ENCODE measurements at regions not wholly inside any gene's neighbourhood (a gene's known extent, or its start where the extent isn't known, plus 50 kb on each side); places are given as distances from the start of the nearest gene placed in this dataset.
A peak's percentile ranks its signal among the peaks of the same experiment; 100 is the strongest.

DNA sequence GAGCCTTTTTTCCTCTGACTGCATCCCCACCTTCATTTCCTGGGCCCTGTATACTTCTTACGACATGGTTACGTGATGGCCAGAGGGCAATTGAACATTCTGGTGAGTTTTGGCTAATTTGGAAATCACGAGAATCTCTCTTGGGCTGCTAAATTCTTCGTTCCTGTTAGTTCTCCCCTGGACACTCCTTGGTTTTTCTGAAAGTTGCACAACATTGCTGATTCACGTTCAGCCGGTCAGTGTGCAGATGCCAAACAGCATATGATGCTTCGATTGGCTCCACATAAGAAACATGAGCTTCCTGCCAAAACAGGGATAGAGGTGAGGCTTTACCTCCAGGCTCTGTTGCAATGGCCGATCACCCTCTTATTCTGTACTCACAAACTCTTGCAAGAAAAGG lies 119.4 kb upstream of the LY86 start:
- Histone ChIP-seq H3K4me1 (ENCODE audit: control insufficient read depth in 1 of 2, insufficient read depth in 2 of 2, low read length in 2 of 2) (no peaks in the 10 kb centered on the region), H3K9ac (ENCODE audit: low read length) (no peak overlapping the region), H2AFZ (ENCODE audit: insufficient read depth, low read length, poor library complexity) (no peak overlapping the region), H3K27me3 (ENCODE audit: insufficient read depth, low read length) (no peaks in the 10 kb centered on the region), H4K12ac (ENCODE audit: low read depth, low read length) (no peak overlapping the region), H3K9me3 (ENCODE audit: insufficient read depth, low read depth, low read length) (no peaks in the 10 kb centered on the region), H3K79me2 (ENCODE audit: control insufficient read depth, insufficient read depth, low read length, poor library complexity) (no peaks in the 10 kb centered on the region), H2BK120ac (ENCODE audit: insufficient read depth, low read length, poor library complexity) (no peak overlapping the region), H4K8ac (ENCODE audit: low read depth, low read length) (no peak overlapping the region), H3K79me1 (ENCODE audit: low read length) (no peaks in the 10 kb centered on the region), H3K36me3 (ENCODE audit: control insufficient read depth in 1 of 2, insufficient read depth in 2 of 2, low read length in 2 of 2) (no peaks in the 10 kb centered on the region), H3K27ac (ENCODE audit: low read depth, low read length) (no peak overlapping the region), H3K14ac (ENCODE audit: low read length) (no peak overlapping the region), H3K23ac (ENCODE audit: low read length) (no peak overlapping the region), H3K4me3 (ENCODE audit: low read depth, low read length) (no peak overlapping the region), H2BK5ac (ENCODE audit: low read depth, low read length, poor library complexity) (no peak overlapping the region), H2BK12ac (ENCODE audit: low read length) (no peak overlapping the region), H2AK5ac (ENCODE audit: low read length) (no peak overlapping the region), H3K4ac (ENCODE audit: low read depth, low read length) (no peak overlapping the region), H3K4me2 (ENCODE audit: low read length) (no peak overlapping the region), H3K18ac (ENCODE audit: low read length) (no peak overlapping the region), H4K91ac (ENCODE audit: low read depth, low read length) (no peak overlapping the region)
- WGBS (ENCODE audit: extremely low coverage, insufficient coverage, insufficient read length): no CpG with 5 or more reads among the region's 8 CpGs
- DNase-seq: peak; percentile 71 to 81

DNA sequence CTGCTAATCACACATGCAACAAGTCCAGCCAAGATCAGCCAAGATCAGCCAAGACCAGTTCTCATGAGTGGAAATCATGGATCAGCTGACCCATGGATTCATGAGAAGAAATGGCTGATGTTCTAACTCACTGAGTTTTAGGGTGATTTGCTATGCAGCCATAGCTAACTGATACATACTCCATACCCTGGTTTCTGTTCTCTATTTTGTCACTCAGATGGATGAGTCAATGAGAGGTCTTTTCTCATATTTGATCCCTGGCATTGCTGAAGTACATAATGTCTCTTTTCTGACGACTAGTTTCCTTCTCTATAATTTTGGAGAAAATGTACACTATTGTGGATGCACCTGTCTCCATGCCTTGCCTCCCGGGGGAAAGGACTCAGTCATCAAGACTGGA lies 118.4 kb upstream of the LY86 start:
- H4K12ac ChIP-seq (ENCODE audit: low read depth, low read length): no peak overlapping the region
- H4K8ac ChIP-seq (ENCODE audit: low read depth, low read length): no peak overlapping the region
- H2BK120ac ChIP-seq (ENCODE audit: insufficient read depth, low read length, poor library complexity): no peak overlapping the region
- H3K18ac ChIP-seq (ENCODE audit: low read length): no peak overlapping the region
- no peaks in the 10 kb centered on the region for H3K9me3 ChIP-seq (ENCODE audit: insufficient read depth, low read depth, low read length)
- H3K4me2 ChIP-seq (ENCODE audit: low read length): no peak overlapping the region
- H3K79me2 ChIP-seq (ENCODE audit: control insufficient read depth, insufficient read depth, low read length, poor library complexity): no peaks in the 10 kb centered on the region
- no peak overlapping the region for H2BK5ac ChIP-seq (ENCODE audit: low read depth, low read length, poor library complexity)
- DNase-seq: no peak
- no peak overlapping the region for H3K9ac ChIP-seq (ENCODE audit: low read length)
- no peak overlapping the region for H3K23ac ChIP-seq (ENCODE audit: low read length)
- H2AK5ac ChIP-seq (ENCODE audit: low read length): no peak overlapping the region
- no peak overlapping the region for H3K27ac ChIP-seq (ENCODE audit: low read depth, low read length)
- no peak overlapping the region for H2BK12ac ChIP-seq (ENCODE audit: low read length)
- no CpG with 5 or more reads among the region's 2 CpGs for WGBS (ENCODE audit: extremely low coverage, insufficient coverage, insufficient read length)
- no peaks in the 10 kb centered on the region for H3K79me1 ChIP-seq (ENCODE audit: low read length)
- H3K4ac ChIP-seq (ENCODE audit: low read depth, low read length): no peak overlapping the region
- H3K36me3 ChIP-seq (ENCODE audit: control insufficient read depth in 1 of 2, insufficient read depth in 2 of 2, low read length in 2 of 2): no peaks in the 10 kb centered on the region
- no peak overlapping the region for H2AFZ ChIP-seq (ENCODE audit: insufficient read depth, low read length, poor library complexity)
- H3K4me1 ChIP-seq (ENCODE audit: control insufficient read depth in 1 of 2, insufficient read depth in 2 of 2, low read length in 2 of 2): no peaks in the 10 kb centered on the region
- H3K14ac ChIP-seq (ENCODE audit: low read length): no peak overlapping the region
- no peak overlapping the region for H3K4me3 ChIP-seq (ENCODE audit: low read depth, low read length)
- H4K91ac ChIP-seq (ENCODE audit: low read depth, low read length): no peak overlapping the region
- no peaks in the 10 kb centered on the region for H3K27me3 ChIP-seq (ENCODE audit: insufficient read depth, low read length)

DNA sequence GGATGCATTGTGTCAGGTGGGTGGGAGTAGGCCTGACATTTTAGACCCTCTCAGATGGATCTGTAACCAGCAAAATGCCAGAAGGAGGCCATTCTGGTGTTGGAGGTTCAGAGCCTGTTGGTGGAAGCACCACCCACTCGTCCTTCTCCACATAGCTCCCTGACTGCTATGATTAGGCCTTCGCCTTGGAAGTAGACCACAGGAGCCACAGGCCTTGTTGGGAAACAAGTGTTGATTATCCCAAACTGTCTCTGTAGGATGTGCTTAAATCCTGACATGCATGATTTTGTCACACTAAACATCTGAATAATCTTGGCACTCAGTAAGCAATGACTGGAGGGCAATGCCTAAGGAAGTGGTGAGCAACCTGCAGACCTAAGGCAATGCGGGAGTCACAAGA lies 117.2 kb upstream of the LY86 start:
- Histone ChIP-seq H3K4me2 (ENCODE audit: low read length) (no peak overlapping the region), H3K23ac (ENCODE audit: low read length) (no peak overlapping the region), H3K4me1 (ENCODE audit: control insufficient read depth in 1 of 2, insufficient read depth in 2 of 2, low read length in 2 of 2) (no peaks in the 10 kb centered on the region), H3K27ac (ENCODE audit: low read depth, low read length) (no peak overlapping the region), H3K9me3 (ENCODE audit: insufficient read depth, low read depth, low read length) (no peaks in the 10 kb centered on the region), H3K36me3 (ENCODE audit: control insufficient read depth in 1 of 2, insufficient read depth in 2 of 2, low read length in 2 of 2) (no peaks in the 10 kb centered on the region), H2AFZ (ENCODE audit: insufficient read depth, low read length, poor library complexity) (no peak overlapping the region), H4K91ac (ENCODE audit: low read depth, low read length) (no peak overlapping the region), H2BK12ac (ENCODE audit: low read length) (no peak overlapping the region), H2BK120ac (ENCODE audit: insufficient read depth, low read length, poor library complexity) (no peak overlapping the region), H4K12ac (ENCODE audit: low read depth, low read length) (no peak overlapping the region), H3K18ac (ENCODE audit: low read length) (no peak overlapping the region), H3K79me2 (ENCODE audit: control insufficient read depth, insufficient read depth, low read length, poor library complexity) (no peaks in the 10 kb centered on the region), H3K4me3 (ENCODE audit: low read depth, low read length) (no peak overlapping the region), H2AK5ac (ENCODE audit: low read length) (no peak overlapping the region), H3K79me1 (ENCODE audit: low read length) (no peaks in the 10 kb centered on the region), H3K27me3 (ENCODE audit: insufficient read depth, low read length) (no peaks in the 10 kb centered on the region), H3K4ac (ENCODE audit: low read depth, low read length) (no peak overlapping the region), H3K14ac (ENCODE audit: low read length) (no peak overlapping the region), H3K9ac (ENCODE audit: low read length) (no peak overlapping the region), H2BK5ac (ENCODE audit: low read depth, low read length, poor library complexity) (no peak overlapping the region), H4K8ac (ENCODE audit: low read depth, low read length) (no peak overlapping the region)
- no CpG with 5 or more reads among the region's 3 CpGs for WGBS (ENCODE audit: extremely low coverage, insufficient coverage, insufficient read length)
- no peak for DNase-seq

DNA sequence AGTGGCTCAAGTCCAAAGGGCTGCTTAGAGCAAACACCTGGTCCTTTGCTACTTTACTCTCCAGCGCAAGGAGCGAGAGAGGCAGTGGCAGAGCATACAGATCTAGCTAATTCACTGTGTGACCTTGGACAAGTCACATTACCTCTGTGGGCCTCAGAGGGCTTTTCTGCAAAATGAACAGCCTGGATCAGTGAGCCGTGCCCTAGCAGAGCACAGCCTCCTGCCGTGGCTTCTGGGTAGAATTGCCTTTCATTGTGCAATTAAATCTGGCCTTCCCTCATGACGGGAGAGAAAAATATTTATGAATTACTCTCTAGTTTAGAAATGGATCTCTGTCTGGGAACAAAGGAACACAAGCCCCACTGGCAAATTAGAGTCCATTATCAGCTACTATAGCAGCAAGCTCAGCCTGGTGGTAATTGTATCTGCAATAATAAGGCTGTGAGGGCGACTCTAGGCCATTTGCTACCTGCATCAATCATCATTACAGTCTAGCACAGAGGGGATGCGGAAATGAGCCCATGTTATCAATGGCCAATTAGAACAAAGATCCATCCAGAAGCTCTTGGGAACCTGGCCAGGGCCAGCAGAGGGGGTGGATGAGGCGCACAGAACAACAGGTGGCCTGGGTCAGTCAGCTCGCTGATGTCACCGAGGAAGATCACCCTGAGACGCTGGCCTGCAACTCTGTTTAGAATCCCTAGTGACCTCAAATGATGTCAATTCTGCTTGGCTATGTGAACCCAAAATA lies 114.2 kb upstream of the LY86 start:
- H3K27me3 ChIP-seq (ENCODE audit: insufficient read depth, low read length): no peaks in the 10 kb centered on the region
- H3K79me1 ChIP-seq (ENCODE audit: low read length): no peaks in the 10 kb centered on the region
- H3K9me3 ChIP-seq (ENCODE audit: insufficient read depth, low read depth, low read length): no peaks in the 10 kb centered on the region
- no peaks in the 10 kb centered on the region for H3K36me3 ChIP-seq (ENCODE audit: control insufficient read depth in 1 of 2, insufficient read depth in 2 of 2, low read length in 2 of 2)
- no peak overlapping the region for H4K91ac ChIP-seq (ENCODE audit: low read depth, low read length)
- H3K27ac ChIP-seq (ENCODE audit: low read depth, low read length): no peak overlapping the region
- no CpG with 5 or more reads among the region's 11 CpGs for WGBS (ENCODE audit: extremely low coverage, insufficient coverage, insufficient read length)
- no peak overlapping the region for H4K12ac ChIP-seq (ENCODE audit: low read depth, low read length)
- H3K23ac ChIP-seq (ENCODE audit: low read length): no peak overlapping the region
- H3K18ac ChIP-seq (ENCODE audit: low read length): no peak overlapping the region
- DNase-seq: no peak
- H3K9ac ChIP-seq (ENCODE audit: low read length): no peak overlapping the region
- no peak overlapping the region for H3K14ac ChIP-seq (ENCODE audit: low read length)
- no peak overlapping the region for H3K4me2 ChIP-seq (ENCODE audit: low read length)
- H2BK12ac ChIP-seq (ENCODE audit: low read length): no peak overlapping the region
- no peak overlapping the region for H2AK5ac ChIP-seq (ENCODE audit: low read length)
- no peak overlapping the region for H4K8ac ChIP-seq (ENCODE audit: low read depth, low read length)
- no peak overlapping the region for H2BK5ac ChIP-seq (ENCODE audit: low read depth, low read length, poor library complexity)
- H2BK120ac ChIP-seq (ENCODE audit: insufficient read depth, low read length, poor library complexity): no peak overlapping the region
- no peaks in the 10 kb centered on the region for H3K79me2 ChIP-seq (ENCODE audit: control insufficient read depth, insufficient read depth, low read length, poor library complexity)
- no peak overlapping the region for H3K4me3 ChIP-seq (ENCODE audit: low read depth, low read length)
- H2AFZ ChIP-seq (ENCODE audit: insufficient read depth, low read length, poor library complexity): no peak overlapping the region
- H3K4me1 ChIP-seq (ENCODE audit: control insufficient read depth in 1 of 2, insufficient read depth in 2 of 2, low read length in 2 of 2): no peaks in the 10 kb centered on the region
- H3K4ac ChIP-seq (ENCODE audit: low read depth, low read length): no peak overlapping the region

Measured in trophoblast cell (in vitro differentiated cells and primary cell).